Sciatic nerve (tissue), 2 donors: ENCODE measurements at regions not wholly inside any gene's neighbourhood (a gene's known extent, or its start where the extent isn't known, plus 50 kb on each side); places are given as distances from the start of the nearest gene placed in this dataset. TPM values are rescaled to one million over a fixed set of nuclear protein-coding genes. Genes with fewer than 3 reads are reported as not detected.
"Not testable (repeated sequence)": the region's sequence is repeated elsewhere in the genome, so short reads cannot be mapped to it uniquely, and the experiment has no call there.

ENCODE experiments used
- ATAC-seq: fragments of 200-7000 bp; cut with Tn5 transposase; one replicate; pipeline ENCODE4 v1.9.1; 2020; ENCODE audit warnings: mild to moderate bottlenecking, moderate library complexity
- DNase-seq: peaks from one replicate; pipeline ENCODE4 v3.0.0-alpha.2; 2020; ENCODE audit warnings: low spot score
- intact Hi-C: fragments of 100-400 bp; cut with DNase I; formaldehyde crosslinking; loops from one replicate; pipeline ENCODE4 v1.14.2; 2022
- microRNA-seq: library from miRNA; unstranded; fragments of <30 nt; microRNA quantifications from one replicate; pipeline ENCODE4 v1.2.0, GENCODE V29; 2020
- donor health status: DM: no; HTN: no; CAD: no.
- donor health status: DM: no; HTN: no; CAD: no.

- no peak for DNase-seq
- intact Hi-C loops, result no loop called here
- no peak for ATAC-seq
Observed at GRCh38 chr13:60671386-60671785, 274.4 kb downstream of the TDRD3 start.

GRCh38 chr13:60663788-60664187 is 266.8 kb downstream of the TDRD3 start:
- intact Hi-C loops, result no loop called here

GRCh38 chr13:60662595-60662994 is 265.6 kb downstream of the TDRD3 start:
- DNase-seq, result no peak
- no peak for ATAC-seq
- intact Hi-C loops, result no loop called here

More at GRCh38 chr13:60663788-60664187, 266.8 kb downstream of the TDRD3 start:
- no peak for DNase-seq
- no peak for ATAC-seq

GRCh38 chr13:60661521-60661920 is 264.5 kb downstream of the TDRD3 start:
- intact Hi-C loops, result no loop called here
- no peak for DNase-seq
- no peak for ATAC-seq

- intact Hi-C loops, ATAC-seq, DNase-seq: not testable (repeated sequence)
Observed at GRCh38 chr13:60657586-60657985, 260.6 kb downstream of the TDRD3 start.

GRCh38 chr13:60655256-60655655 is 258.2 kb downstream of the TDRD3 start:
- intact Hi-C loops, result no loop called here
- ATAC-seq, result no peak
- DNase-seq, result no peak

GRCh38 chr13:60654415-60654814 is 257.4 kb downstream of the TDRD3 start:
- intact Hi-C loops, result no loop called here
- ATAC-seq (peak; percentile 51), DNase-seq (no peak)

- no peak for ATAC-seq
- intact Hi-C loops, result no loop called here
Observed at GRCh38 chr13:60647547-60647946, 250.5 kb downstream of the TDRD3 start.

GRCh38 chr13:60646620-60647019 is 249.6 kb downstream of the TDRD3 start:
- ATAC-seq (no peak), DNase-seq (no peak)
- intact Hi-C loops, result no loop called here

More at GRCh38 chr13:60647547-60647946, 250.5 kb downstream of the TDRD3 start:
- DNase-seq, result no peak

GRCh38 chr13:60645676-60646075 is 248.7 kb downstream of the TDRD3 start:
- DNase-seq, result no peak
- ATAC-seq, result no peak
- intact Hi-C loops, result no loop called here

- DNase-seq (no peak), ATAC-seq (no peak)
- intact Hi-C loops, result no loop called here
Observed at GRCh38 chr13:60642552-60642951, 245.5 kb downstream of the TDRD3 start.

GRCh38 chr13:60629158-60629557 is 232.1 kb downstream of the TDRD3 start:
- DNase-seq (no peak), ATAC-seq (no peak)
- intact Hi-C loops, result no loop called here

GRCh38 chr13:60627071-60627686 is 230.2 kb downstream of the TDRD3 start:
- ATAC-seq (peak; percentile 45), DNase-seq (no peak)
- intact Hi-C loops, result no loop called here

Small RNAs in the stretch of these regions (microRNA-seq; reads per million reads assigned to microRNA genes)
- gene MIR3169, result not detected
